ENCODE measurements at regions not wholly inside any gene's neighbourhood (a gene's known extent, or its start where the extent isn't known, plus 50 kb on each side); places are given as distances from the start of the nearest gene placed in this dataset.

DNA sequence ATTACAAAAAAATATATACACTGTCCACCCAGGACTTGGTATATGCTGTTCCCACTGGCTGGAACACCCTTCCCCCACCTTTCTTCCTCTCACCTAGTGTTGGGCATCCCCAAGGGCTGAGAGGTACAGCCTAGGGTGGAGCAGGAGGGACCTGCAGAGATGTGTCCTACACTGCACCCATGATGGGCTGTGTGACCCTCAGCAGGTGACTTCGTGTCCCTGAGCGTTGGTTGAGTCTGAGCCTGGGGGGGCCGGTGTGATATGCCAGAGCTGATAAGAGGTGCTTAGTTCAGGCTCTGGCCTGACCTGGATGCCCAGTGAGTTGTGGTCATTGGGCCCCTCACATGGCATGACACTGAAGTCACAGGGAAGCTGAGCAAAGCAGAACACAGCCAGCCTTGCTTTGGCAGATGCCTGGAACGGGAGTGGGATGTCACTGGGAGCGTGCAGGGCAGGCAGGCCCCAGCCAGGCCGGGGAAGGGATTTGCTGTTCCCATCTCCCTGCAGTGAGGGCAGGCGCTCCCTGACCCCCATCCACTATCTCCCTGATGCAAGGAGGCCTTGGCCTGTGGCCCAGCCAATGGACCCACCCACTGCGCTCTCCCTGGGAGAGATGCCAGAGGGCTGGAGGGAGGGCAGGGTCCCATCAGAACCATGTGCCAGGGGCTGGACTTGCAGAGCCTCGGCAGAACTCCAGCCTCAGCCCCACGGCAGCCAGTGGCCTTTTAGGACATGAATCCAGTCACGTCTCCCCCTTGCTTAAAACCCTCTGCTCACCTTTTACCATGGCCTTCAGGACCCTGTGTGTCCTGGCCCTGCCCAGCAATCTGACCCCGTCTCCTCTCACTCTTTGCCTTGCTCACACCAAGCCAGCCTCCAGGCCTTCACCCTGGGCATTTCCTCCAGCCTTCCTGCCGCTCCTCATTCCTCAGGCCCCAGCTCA, 138.9 kb downstream of the MN1 start:
- DNase-seq: no peak

DNA sequence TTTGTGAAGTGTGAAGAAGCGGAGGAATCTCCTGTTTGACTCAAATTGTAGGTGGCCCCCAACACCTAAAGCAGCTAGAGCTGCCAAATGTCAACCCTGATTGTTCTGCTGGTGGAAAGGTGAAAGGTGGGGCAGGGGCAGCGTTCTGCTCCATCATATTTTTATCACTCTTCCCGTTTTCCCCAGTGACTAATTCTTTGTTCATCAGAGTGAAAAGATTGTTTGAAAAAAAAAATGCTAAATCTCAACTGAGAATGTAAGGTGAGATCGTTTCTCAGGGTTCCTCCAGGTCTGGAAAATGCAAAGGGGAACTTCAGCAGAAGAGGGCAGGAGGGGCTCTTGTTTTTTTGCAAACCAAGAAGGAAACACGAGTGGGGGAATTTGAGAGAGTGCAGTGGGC, 137.7 kb downstream of the MN1 start:
- no peak for DNase-seq

DNA sequence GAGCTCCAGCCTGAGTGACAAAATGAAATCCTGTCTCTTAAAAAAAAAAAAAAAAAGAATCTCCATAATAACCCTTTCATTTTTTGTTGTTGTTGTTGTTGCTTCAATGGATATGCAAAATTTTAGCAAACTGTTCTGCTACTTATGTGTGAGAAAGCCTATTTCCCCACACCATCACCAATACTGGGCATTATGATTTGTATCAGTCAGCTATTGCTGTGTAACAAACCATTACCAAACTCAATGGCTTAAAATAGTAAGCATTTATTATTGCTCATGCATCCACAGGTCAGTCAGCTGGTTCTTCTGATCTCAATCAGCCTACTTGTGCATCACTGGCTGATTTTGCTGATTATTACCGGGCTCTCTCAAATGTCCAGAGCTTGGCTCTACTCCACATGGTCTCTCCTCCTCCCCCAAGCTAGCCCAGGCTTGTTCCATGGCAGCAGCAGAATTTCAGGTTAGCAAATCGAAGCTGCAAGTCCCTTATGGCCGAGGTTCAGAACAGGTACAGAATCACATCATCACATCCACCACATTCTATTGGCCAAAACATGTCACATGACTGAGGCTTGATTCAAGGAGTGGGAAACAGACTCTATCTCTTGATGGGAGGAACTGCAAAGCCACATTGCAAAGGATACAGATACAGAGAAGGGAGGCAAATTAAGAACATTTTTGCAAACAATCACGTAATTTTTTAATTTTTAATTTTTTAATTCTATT, 135.1 kb downstream of the MN1 start:
- DNase-seq: no peak

DNA sequence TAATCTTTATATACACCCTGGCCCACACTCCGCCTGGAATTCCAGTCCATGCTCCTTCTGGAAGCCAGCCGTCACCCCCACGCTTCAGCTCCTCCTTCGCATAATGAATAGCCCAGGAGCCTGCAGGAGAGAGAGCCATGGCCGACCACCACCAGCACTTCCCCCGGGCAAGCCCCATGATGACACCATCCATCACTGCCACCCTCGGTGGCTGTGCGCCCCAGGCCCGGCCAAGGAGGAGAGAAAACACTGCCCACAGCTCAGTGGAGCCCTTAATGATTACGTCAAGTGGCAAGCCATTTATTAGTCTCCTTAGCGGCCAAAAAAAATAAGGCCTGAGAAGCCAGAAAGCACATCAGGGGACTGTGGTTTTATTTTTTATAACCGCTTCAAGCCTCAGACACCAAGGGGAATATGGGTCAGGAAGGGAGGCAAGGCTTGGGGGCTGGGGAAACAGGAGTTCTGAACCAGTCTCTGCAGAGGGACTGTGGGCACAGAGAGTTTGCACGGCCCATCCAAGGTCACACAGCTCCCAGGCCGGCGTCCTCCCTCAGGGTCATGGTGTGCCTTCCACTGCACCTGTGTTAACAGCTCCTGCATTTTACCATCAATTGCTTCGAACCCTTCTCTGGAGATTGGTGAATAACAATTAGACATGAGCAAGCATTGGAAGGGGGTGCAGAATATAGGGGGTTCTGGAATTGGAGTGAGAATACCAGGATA, 134.3 kb downstream of the MN1 start:
- no peak for DNase-seq

DNA sequence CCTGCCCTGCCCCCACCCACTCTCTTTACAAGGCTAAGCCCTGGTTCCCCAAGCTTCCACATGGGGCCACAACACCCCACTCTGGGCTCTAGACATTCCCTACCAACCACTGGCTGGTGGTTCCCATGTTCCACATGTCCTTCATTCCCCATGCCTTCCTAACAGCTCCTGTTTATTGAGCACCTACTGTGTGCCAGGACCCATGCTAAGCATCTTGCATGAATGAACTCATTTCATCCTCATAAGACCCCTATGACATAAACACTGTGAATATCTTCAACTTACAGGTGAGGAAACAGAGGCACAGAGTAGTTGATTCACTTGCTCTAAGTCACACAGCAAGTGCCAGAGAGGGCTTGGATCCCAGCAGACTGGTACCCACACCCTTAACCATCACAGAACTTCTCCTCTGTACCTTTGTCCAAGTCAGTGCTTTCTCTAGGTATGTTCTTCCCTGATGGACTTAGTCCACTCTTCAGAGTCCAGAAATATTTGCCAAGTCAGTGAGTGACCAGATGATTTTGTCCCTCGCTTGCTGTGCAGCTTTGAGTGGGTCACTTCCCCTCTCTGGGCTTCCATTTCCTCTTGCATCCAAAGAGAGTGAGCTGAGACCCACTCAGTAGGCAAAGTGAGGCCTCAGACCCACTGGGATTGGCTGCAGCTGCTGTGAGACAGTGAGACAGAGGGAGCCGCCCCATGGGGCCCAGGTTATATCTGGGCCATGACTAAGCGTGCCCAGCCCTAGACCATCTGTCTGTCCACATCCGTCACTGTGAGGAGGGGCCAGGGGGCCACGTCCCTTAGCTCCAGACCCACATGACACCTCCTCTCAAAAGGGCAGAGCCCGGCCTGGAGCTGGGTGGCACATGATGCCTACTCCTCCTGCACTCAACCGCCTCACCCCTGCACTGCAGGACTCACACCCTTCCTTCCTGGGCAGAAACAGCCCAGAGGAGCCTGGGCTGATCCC, 132.4 kb downstream of the MN1 start:
- DNase-seq: no peak

DNA sequence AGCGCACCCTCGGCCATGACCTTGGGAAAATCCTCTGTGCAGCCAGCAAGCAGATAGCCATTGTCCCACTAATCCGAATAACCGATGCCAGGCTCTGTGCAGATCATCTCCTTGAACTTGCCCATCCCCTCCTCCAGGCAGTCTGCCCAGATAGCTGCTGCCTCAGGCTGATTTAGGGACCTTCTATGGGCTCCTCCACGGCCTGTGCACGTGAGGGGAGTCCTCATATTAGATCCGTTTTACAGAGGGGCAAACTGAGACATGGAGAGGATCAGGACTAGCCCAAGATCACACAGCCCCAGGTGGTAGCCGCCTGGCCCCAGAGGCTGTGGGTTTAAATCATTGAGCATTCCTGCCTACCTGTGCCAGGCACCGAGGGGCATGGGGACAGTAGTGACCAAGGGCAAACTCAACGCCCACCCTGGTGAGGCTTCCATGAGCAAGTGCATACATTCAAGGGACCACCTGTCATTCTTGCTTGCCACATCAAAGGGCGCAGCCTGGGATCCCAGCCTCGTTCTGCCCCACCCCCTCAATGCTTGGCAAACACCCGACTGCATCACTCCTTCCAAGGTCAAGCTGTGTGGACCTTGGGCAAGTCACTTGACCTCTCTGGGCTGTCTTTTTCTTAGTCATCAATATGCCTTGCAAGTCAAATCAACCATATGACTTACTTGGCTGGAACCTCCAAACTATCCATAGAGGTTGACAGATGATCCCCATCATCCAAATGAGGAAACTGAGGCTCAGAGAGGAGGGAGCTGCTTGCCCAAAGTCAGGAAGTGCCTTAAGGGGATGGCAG, 131.6 kb downstream of the MN1 start:
- DNase-seq: no peak

DNA sequence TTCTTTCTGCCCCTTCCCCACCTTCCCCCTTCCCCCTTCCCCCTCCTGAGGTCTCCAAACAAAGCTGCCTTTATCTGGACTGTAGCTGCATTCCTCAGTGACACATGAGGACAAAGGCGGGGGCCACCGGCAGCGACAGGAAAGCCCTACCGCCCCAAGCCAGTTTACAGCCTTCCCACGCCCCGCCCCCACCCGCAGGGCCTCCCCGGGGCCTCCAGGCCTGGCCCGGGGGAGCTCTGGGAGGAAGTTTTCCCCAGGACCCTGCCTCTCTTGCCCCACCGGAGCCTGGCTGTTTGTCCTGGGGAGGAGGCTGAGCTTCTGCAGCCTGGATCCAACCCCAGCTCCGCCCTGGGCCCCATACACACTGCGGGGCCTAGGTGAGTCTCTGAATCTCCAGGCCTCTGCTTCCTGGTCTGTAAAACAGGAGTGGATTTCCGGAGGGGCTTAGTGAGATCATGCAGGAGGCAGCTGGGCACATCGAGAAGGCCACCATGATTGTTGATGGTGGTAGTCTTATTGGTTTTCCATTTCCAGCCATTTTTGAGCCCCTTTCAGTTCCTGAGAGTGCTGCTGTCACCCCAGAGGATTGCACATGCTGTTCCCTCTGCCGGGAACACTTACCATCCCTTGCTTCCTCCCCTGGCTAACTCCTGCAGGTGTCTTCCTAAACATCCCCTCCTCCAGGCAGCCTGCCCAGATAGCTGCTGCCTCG, 130.7 kb downstream of the MN1 start:
- DNase-seq: no peak

DNA sequence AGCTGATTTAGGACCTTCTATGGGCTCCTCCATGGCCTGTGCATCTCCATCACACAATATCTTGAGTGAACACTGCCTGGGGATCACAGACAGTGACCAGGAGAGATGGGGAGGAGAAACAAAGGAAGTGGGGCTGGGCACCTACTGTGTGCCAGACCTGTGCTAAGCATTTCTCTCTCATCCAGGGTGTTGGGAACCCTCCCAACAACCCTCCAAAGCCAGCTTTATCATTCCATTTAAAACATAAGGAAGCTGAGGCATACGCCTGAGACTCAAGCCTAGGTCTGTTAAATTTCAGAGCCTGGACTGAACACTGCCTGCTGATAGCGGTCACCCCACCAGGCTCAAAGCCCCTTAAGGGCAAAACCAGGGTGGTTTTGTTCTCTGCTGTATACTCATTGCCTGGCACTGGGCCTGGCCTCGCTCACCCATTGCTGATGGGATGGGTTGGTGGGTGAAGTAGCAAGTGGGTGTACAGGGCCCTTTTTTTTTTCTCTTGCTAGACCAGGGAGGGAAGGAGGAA, 130.1 kb downstream of the MN1 start:
- no peak for DNase-seq

DNA sequence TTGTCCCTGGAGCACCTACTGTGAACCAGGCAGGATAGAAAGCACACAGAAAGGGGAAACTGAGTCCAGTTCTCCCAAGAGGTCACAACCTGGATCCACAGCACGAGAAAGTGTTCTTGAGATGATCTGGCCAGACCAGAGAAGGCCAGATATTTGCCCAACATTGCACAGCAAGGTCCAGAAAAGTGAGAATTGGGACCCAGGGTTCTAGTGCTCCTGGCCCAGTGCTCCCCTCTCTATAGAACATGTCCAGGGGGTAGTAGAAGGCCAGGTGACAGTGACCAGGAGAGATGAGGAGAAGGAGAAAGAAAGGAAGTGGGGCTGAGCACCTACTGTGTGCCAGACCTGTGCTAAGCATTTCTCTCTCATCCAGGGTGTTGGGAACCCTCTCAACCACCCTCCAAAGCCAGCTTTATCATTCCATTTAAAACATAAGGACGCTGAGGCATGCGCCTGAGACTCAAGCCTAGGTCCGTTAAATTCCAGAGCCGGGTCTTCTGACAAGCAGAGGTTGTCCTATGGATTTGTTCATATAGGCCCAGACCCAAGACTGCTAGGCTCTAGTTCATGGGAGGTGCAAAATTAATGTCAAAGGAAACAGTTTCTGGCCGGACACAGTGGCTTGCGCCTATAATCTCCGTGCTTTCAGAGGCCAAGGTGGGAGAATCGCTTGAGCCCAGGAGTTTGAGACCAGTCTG, 128.7 kb downstream of the MN1 start:
- no peak for DNase-seq

DNA sequence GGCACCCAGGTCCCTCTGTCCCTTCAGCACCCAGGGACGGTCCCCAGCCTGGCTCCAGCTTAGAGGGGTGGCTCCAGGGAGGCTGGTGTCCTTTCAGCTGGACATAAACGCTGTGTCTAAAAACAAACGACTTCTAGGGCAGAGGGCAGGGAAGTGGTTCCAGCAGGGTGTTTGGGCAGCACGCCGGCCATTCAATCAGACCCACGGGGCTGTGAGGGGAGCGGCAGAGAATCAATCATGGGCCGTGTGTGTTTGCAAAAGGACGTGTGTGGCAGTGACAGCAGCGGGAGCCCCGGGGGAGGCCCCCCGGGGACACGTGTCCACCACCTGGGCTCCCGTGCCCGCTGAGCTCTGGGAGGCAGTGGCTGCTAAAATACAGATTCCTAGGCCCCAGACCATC, 127.7 kb downstream of the MN1 start:
- no peak for DNase-seq

DNA sequence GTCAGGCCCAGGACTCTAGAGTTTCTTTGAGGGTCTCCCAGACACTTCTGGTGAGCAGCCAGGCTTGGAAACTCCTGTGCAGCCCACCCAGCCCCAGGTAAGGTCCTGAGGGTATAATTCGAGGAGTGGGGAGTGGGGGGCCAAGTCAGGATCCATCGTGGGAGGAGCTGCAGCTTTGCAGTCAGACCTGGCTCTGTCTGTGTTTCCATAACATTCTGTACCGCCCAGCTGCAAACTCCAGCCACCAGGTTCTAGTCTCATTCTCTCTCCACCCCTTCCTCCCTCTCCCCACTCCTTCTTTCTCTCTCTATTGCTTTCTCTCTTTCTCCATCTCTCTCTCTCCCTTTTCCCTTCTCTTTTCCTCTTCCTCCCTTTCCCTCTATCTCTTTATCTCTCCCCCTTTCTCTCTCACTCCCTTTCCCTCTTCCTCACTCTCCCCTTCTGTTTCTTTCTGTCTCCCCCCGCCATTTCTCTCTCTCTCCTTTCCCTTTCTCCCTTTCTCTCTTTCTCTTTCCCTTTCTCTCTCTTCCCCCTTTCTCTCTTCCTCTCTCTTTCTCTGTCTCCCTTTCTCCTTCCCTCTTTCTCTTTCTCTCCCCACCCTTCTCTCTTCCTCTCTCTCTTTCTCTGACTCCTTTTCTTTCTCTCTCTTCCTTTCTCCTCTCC, 127.2 kb downstream of the MN1 start:
- DNase-seq: no peak

DNA sequence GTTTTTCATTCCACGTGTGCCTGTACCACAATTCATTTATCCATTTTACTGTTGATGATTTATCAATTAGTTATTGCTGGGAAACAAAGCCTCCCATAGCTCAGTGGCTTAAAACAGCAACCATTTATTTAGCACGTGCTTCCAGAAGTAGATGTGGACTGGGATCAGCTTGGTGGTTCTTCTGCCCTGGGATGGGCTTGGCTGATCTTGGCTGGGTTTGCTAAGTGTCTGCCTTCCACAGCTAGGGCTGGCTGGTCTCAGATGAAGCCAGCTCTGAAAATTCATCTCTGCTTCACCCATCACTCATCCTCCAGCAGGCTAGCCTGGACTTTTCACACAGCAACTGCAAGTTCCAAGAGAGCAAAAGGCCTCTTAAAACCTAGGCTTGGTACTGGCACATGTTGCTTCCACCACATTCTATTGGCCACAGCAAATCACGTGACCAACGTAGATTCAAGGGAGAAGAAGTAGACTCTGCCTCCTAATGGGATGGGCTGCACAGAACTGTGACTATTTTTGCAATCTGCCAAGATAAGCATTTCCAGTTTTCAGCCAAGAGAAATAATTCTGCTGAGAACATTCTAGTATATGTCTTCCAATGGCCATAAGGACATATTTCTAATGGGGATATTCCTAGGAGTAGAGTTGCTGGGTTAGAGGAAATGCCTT, 124.9 kb downstream of the MN1 start:
- no peak for DNase-seq

DNA sequence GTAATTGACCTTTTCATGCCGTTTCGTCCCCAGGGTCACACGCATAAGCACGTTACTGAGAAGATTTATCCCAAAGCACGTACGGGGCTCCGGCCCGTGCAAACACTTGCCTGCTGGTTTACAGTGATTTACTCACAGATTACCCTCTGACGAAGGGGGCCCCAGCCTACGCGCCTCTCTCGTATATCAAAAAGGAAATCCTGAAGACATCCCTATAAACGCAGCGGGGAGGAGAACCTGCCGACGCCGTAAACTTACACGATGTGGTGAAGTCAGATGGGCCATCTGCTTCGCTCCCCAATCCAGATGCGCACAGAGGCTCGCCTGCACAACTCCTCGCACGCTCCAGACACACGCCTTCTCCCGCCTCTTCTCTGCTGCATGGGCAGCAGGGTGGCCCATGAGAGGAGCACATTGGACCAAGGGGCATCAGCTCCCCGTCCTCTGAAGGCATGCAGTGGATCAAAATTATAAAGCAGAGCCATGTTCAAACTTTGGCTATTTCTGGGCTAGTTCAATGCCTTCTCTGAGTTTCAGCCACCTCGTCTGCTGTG, 123.6 kb downstream of the MN1 start:
- DNase-seq: no peak

DNA sequence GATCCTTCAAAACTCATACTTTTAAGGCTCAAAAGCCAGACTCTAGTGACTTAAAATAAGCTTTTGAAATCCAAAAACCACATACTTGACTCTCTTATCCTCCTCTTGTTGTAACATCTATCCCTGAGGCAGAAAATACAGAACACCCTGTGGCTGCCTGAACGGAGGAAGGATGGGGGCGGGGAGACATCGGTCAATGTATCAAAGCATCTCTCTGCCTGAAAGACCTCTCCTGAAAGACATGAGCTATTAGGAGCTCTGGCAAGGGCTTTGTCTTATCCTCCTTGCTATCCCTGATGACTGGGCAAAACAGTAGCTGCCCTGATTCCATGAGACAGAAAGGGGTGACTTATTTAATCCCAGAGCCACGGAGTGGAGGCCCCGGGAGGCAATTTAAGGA, 122.4 kb downstream of the MN1 start:
- no peak for DNase-seq

DNA sequence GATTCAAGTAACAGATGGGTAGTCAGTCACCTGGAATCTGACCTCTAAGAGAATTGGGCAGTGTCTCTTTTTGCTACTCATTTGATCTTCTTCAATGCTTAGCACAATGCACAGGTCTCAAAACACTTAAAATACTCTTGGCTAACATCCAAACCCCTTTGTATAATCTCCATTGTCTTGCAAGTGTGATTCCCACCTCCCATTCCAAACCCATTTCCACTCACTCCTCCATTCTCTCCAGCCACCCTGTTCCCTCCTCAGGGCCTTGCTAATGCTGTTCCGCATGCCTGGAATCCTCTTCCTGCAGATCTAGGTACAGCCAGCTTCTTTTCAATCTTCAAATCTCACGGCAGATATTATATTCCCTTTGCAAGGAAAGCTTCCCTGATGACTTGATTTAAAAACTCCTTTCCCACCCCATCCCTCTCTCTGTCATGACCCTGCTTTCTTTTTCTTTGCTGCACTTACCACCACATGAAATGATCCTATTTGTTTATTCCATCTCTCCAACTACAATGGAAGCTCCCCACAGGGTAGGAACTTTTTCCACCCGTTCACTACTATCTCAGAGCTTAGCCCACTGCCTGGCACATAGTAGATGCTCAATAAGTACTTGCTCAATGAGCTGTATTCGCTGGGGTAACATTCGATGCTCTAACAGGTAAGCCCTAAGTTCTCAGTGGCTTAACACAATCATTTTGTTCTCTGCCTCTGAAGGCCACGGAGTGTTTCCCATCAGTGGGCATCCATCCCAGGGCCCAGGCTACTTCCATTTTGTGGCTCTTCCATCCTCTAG, 121.7 kb downstream of the MN1 start:
- DNase-seq: no peak

DNA sequence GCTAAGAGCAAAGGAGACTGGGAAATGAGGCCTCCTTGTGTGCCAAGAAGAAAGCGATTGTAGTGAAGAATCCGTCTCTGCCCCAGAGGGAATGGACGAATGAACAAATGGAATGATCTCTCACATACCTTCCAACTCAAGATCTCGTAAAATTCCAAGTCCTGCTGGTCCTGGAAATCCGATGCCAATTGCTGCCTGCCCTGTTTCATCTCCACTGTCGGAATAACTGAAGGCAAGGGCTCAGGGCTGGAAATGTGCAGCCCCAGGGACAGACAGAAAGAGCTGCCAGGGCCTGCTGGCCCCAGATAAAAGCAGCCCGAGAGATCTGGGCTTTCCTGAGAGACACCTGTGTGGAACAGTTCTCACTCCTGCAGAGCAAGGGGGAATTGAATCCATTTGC, 120.9 kb downstream of the MN1 start:
- no peak for DNase-seq

DNA sequence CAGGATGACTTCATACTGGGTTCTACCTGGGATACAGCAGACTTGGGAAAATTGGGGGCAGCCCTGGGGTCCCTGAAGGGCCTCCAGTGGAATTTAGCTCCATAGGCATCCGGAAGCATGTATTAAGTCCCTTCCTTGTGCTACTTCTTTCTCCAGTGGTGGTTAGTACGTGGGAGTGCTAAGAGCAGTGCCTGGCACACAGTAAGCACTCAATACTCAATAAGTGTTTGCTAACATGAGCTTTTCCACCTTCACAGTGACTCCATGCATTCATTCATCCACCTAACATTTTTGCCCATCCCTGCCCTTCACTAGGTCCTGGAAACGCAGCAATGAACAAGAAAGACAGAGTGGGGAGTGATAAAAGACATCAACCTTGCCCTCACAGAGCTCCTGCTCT, 120.5 kb downstream of the MN1 start:
- DNase-seq: no peak

DNA sequence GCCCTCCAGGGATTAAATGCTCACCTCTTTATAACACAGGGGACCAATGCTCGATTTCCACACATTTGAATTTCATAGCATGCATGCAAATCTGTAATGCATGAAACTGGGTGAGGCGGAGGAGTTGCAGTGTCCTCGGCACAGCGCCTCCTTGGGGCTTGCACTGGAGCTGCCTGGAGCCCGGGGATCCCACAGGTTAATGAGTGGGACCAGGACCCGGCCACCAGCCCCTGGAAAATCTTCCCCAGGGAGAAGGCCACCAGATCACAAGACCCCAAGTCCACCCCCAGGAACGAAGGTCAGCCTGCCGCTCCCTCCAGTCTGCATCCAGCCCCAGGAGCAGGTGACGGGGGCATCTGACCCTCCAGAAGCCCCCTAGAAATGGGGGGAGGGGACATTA, 119.1 kb downstream of the MN1 start:
- no peak for DNase-seq
